Stimulated activated memory B cell treated with anti-CD40 and anti-IgM and Interleukin-4, amounts not matched to agents 10 μg/mL and 1 μg/mL and 100 μg/mL, for 72 hours (primary cell): ENCODE measurements at regions not wholly inside any gene's neighbourhood (a gene's known extent, or its start where the extent isn't known, plus 50 kb on each side); places are given as distances from the start of the nearest gene placed in this dataset.

Source experiments
- ATAC-seq: fragments of 150-1000 bp; cut with Tn5 transposase; 2 replicates; pipeline ENCODE4 v1.10.0; 2021
- H3K27ac Mint-ChIP-seq: one replicate; pipeline ENCODE4 v1.8.0; 2022; ENCODE audit warnings: mild to moderate bottlenecking, mixed read lengths
- H3K27me3 Mint-ChIP-seq: one replicate; pipeline ENCODE4 v1.8.0; 2022; ENCODE audit warnings: mixed read lengths
- H3K36me3 Mint-ChIP-seq: one replicate; pipeline ENCODE4 v1.8.0; 2022; ENCODE audit warnings: mixed read lengths
- H3K4me1 Mint-ChIP-seq: one replicate; pipeline ENCODE4 v1.8.0; 2022; ENCODE audit warnings: mixed read lengths
- H3K4me3 Mint-ChIP-seq: one replicate; pipeline ENCODE4 v1.8.0; 2022; ENCODE audit warnings: mild to moderate bottlenecking, moderate library complexity, mixed read lengths
- H3K9me3 Mint-ChIP-seq: one replicate; pipeline ENCODE4 v1.8.0; 2022; ENCODE audit warnings: mixed read lengths

- Mint-ChIP-seq H3K36me3 (no peaks in the 10 kb centered on the region), H3K27me3 (peaks cover 21% of the 10 kb centered on the region), H3K4me1 (peaks cover 48% of the 10 kb centered on the region), H3K9me3 (no peaks in the 10 kb centered on the region), H3K4me3 (no peak overlapping the region), H3K27ac (no peak overlapping the region)
- ATAC-seq: no peak
These were observed 262.4 kb downstream of the ENGASE start for GRCh38 chr17:79337053-79337452.

- no peak overlapping the region for H3K4me3 Mint-ChIP-seq
- peaks cover 37% of the 10 kb centered on the region for H3K27me3 Mint-ChIP-seq
- peaks cover 44% of the 10 kb centered on the region for H3K4me1 Mint-ChIP-seq
- H3K27ac Mint-ChIP-seq: no peak overlapping the region
- no peaks in the 10 kb centered on the region for H3K9me3 Mint-ChIP-seq
- no peaks in the 10 kb centered on the region for H3K36me3 Mint-ChIP-seq
- ATAC-seq: no peak
These were observed 260.8 kb downstream of the ENGASE start for GRCh38 chr17:79335456-79335855.

GRCh38 chr17:79332011-79332554, 257.5 kb downstream of the ENGASE start:
- Mint-ChIP-seq H3K9me3 (no peaks in the 10 kb centered on the region), H3K27ac (peak overlapping the region; percentile 38), H3K27me3 (peaks cover 71% of the 10 kb centered on the region), H3K4me3 (no peak overlapping the region), H3K4me1 (peaks cover 43% of the 10 kb centered on the region), H3K36me3 (no peaks in the 10 kb centered on the region)
- no peak for ATAC-seq

GRCh38 chr17:79331492-79331891, 256.9 kb downstream of the ENGASE start:
- Mint-ChIP-seq H3K36me3 (no peaks in the 10 kb centered on the region), H3K4me3 (no peak overlapping the region), H3K27me3 (peaks cover 77% of the 10 kb centered on the region), H3K9me3 (no peaks in the 10 kb centered on the region), H3K27ac (peak overlapping the region; percentile 38), H3K4me1 (peaks cover 43% of the 10 kb centered on the region)
- ATAC-seq: no peak

DNA sequence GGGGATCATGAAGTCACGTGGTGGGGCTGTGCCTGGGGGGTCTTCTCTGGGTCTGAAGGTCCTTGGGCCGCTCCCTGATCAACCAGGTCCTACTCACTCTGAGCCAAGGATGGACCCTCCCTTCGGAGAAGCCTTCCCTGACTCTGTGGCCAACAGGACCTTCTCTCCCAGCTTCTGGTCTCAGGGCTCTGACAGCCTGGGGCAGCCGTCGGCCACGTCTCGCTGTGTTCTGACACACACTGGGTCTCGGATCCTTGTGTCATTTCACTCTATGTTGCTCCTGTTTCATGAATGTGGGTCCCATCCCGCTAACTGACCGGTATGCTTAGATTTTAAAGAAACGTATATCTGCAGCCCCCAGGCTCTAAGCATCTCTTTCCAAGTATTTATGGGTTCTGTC, 256.1 kb downstream of the ENGASE start:
- no peaks in the 10 kb centered on the region for H3K36me3 Mint-ChIP-seq
- H3K4me3 Mint-ChIP-seq: no peak overlapping the region
- H3K9me3 Mint-ChIP-seq: no peaks in the 10 kb centered on the region
- ATAC-seq: no peak
- peaks cover 85% of the 10 kb centered on the region for H3K27me3 Mint-ChIP-seq
- peak overlapping the region; percentile 4 for H3K27ac Mint-ChIP-seq
- H3K4me1 Mint-ChIP-seq: peaks cover 43% of the 10 kb centered on the region

DNA sequence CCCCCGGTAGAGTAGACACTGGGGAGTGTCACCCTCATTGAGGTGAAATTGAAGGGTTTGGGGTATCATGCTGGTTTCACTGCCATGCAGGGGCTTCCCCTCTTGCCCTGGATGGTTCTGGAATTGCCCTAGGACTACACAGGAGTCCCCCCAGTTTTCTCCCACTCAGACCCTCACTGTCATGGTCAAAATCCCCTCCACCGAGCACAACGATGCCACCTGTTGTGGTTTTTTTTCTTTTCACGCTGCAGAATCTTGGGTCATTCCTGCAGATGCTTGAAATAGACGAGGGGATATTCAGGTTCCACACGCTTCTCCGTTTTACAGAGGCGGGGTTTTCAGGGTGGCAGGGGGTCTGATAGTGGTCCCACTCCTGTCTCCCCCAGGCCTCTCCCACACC, 255.6 kb downstream of the ENGASE start:
- H3K4me3 Mint-ChIP-seq: no peak overlapping the region
- peaks cover 43% of the 10 kb centered on the region for H3K4me1 Mint-ChIP-seq
- peak overlapping the region; percentile 4 for H3K27ac Mint-ChIP-seq
- H3K36me3 Mint-ChIP-seq: no peaks in the 10 kb centered on the region
- peak; percentile 29 for ATAC-seq
- H3K9me3 Mint-ChIP-seq: no peaks in the 10 kb centered on the region
- H3K27me3 Mint-ChIP-seq: peaks cover 90% of the 10 kb centered on the region

- Mint-ChIP-seq H3K27me3 (peaks cover 77% of the 10 kb centered on the region), H3K9me3 (no peaks in the 10 kb centered on the region), H3K4me1 (peaks cover 23% of the 10 kb centered on the region), H3K36me3 (no peaks in the 10 kb centered on the region), H3K4me3 (no peak overlapping the region), H3K27ac (no peak overlapping the region)
- ATAC-seq: no peak
These were observed 252.2 kb downstream of the ENGASE start for GRCh38 chr17:79326814-79327213.

DNA sequence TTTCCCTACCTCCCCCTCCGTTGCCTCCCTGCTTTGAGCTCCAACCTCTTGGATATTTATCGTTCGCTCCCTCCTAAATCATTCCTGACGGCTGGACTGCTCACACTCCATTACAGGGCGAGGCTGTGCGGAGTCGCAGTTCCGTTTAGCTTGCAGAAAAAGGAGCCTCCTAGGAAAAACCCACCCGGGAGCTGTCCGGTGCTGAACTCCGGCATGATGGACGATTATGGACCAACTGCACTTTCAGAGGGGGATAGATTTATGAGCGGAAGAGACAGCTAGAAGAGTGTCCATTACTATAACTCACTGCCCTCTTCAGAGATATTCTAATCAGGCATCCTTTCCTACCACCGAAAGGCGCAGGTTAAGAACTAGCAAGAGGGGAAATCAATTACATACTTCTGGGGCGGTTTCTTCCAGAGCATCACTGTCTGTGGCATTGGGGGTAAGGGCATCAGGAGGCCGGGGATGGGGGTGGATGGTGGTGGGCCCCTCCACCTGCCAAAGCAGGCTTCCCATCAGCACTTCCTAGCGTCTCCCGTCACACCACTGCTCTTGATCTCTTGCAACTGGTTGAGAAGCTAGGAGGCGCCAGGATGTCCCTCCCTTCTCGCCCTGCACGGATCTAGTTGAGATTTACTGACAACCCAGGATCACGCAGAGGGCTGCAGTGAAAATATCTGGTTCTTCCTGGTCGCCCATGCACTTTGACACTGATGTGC, 251.2 kb downstream of the ENGASE start:
- Mint-ChIP-seq H3K27me3 (peaks cover 77% of the 10 kb centered on the region), H3K4me1 (peaks cover 16% of the 10 kb centered on the region), H3K36me3 (no peaks in the 10 kb centered on the region), H3K9me3 (no peaks in the 10 kb centered on the region), H3K27ac (no peak overlapping the region), H3K4me3 (no peak overlapping the region)
- ATAC-seq: no peak

GRCh38 chr17:79324194-79324593, 249.6 kb downstream of the ENGASE start:
- Mint-ChIP-seq H3K27ac (no peak overlapping the region), H3K4me3 (no peak overlapping the region), H3K36me3 (no peaks in the 10 kb centered on the region), H3K4me1 (peaks cover 2% of the 10 kb centered on the region), H3K9me3 (no peaks in the 10 kb centered on the region), H3K27me3 (peaks cover 77% of the 10 kb centered on the region)
- no peak for ATAC-seq

DNA sequence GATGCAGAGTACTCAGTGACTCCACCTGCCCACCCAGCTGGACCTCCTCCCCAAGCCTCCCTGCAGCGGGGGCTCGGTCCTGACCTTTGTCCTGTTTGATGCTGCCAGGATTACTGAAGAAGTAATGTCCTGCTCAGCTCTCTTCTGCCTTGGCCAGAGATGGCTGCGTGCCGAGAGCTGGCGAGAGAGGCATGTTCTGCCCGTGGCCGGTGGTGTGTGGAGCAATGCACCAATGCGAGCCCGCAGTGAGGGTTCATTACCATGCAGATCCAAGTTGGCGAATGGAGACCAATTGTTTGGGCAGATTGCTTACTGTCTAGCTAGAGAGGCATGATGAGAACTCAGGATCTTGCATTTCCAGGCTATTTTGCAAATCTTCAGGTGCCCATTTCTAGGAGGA, 248.9 kb downstream of the ENGASE start:
- H3K4me3 Mint-ChIP-seq: no peak overlapping the region
- no peaks in the 10 kb centered on the region for H3K36me3 Mint-ChIP-seq
- no peaks in the 10 kb centered on the region for H3K4me1 Mint-ChIP-seq
- no peaks in the 10 kb centered on the region for H3K9me3 Mint-ChIP-seq
- peaks cover 77% of the 10 kb centered on the region for H3K27me3 Mint-ChIP-seq
- ATAC-seq: no peak
- H3K27ac Mint-ChIP-seq: no peak overlapping the region

GRCh38 chr17:79322211-79323123, 247.8 kb downstream of the ENGASE start:
- no peak overlapping the region for H3K27ac Mint-ChIP-seq
- no peak for ATAC-seq

DNA sequence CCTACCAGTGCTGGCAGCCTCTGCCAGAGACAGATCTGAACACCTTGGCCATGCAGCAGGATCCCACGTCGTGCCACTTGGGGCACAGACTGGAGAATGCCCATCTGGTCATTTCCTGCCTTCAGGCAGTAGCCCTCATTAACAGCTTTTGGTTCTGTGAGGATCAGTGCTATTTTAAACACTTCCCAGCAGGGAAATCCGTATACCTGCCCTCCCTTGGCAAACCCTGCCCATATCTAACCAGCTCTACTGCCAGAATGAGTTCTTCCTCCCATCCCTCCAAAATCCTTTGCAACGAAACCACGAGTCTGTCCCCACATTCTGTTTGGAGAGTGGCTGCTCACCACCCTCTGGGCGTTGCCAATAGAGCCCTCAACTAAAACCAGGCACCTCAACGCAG, 245.7 kb downstream of the ENGASE start:
- H3K27ac Mint-ChIP-seq: no peak overlapping the region
- no peaks in the 10 kb centered on the region for H3K9me3 Mint-ChIP-seq
- no peaks in the 10 kb centered on the region for H3K4me1 Mint-ChIP-seq
- ATAC-seq: no peak
- H3K36me3 Mint-ChIP-seq: no peaks in the 10 kb centered on the region
- H3K4me3 Mint-ChIP-seq: no peak overlapping the region
- peaks cover 71% of the 10 kb centered on the region for H3K27me3 Mint-ChIP-seq

More at GRCh38 chr17:79322211-79323123, 247.8 kb downstream of the ENGASE start:
- no peaks in the 10 kb centered on the region for H3K4me1 Mint-ChIP-seq
- peaks cover 72% of the 10 kb centered on the region for H3K27me3 Mint-ChIP-seq
- H3K9me3 Mint-ChIP-seq: no peaks in the 10 kb centered on the region
- no peak overlapping the region for H3K4me3 Mint-ChIP-seq
- H3K36me3 Mint-ChIP-seq: no peaks in the 10 kb centered on the region

DNA sequence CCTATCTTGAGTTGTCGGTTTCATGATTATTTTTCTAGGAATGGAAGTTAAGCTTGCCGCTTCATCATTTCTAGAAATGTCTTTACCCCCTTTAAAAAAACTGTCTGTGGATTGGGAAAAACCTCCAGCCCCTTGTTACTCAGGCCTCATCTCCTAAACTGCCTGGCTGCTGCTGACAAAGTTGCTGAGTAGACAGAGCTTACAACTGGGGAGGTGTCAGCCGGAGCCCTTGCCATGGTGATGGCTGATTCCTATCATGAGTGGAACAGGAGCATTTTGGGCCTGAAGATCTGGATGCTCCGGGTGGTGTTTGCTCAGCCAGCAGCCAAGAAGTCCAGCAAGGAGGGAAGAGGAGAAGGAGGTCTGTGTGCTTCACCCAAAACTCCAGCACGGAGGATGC, 243.3 kb downstream of the ENGASE start:
- peaks cover 88% of the 10 kb centered on the region for H3K27me3 Mint-ChIP-seq

GRCh38 chr17:79316805-79317204, 242.2 kb downstream of the ENGASE start:
- H3K36me3 Mint-ChIP-seq: no peaks in the 10 kb centered on the region
- no peaks in the 10 kb centered on the region for H3K4me1 Mint-ChIP-seq
- peaks cover 91% of the 10 kb centered on the region for H3K27me3 Mint-ChIP-seq
- no peak overlapping the region for H3K4me3 Mint-ChIP-seq
- ATAC-seq: no peak
- H3K27ac Mint-ChIP-seq: no peak overlapping the region
- H3K9me3 Mint-ChIP-seq: no peaks in the 10 kb centered on the region

More for the DNA sequence above, 243.3 kb downstream of the ENGASE start:
- no peaks in the 10 kb centered on the region for H3K36me3 Mint-ChIP-seq
- H3K4me3 Mint-ChIP-seq: no peak overlapping the region
- no peaks in the 10 kb centered on the region for H3K4me1 Mint-ChIP-seq
- no peak overlapping the region for H3K27ac Mint-ChIP-seq
- no peak for ATAC-seq
- H3K9me3 Mint-ChIP-seq: no peaks in the 10 kb centered on the region

DNA sequence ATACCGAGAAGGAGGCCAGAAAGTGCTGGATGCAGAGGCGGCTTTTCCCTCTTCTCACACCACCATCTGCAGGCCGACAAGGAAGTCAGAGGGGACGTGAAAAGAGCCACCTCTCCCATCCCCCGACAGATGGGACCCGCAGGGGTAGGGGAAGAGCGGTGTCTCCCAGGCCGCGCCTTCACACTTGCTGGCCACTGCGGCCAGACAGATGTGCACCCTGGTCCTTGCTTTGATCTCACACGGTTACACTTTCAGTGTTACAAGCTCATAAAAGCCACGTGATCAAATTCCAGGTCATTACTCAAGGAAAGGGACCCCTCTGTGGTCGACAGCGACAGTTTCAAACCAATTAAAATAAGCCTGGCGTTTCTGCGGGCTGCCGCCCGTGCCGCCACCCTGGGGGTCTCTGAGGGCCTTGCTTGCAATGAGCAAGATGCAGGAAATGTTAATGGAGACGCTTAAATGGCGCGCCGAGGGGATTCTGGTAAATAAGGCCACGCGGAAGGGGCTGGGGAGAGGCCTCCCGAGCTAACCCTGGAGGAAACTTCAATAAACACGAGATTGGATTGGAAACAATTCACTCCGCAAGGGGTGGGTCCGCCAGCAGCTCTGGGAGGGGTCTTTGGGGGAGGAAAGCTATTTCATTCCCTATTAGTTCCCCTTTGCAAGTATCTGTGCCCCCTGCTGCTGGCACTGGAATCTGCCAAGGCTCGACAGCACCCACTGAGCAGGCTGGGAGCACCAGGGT, 240.9 kb downstream of the ENGASE start:
- ATAC-seq: no peak
- Mint-ChIP-seq H3K27me3 (peaks cover 91% of the 10 kb centered on the region), H3K27ac (no peak overlapping the region), H3K4me3 (no peak overlapping the region), H3K4me1 (peaks cover 2% of the 10 kb centered on the region), H3K9me3 (no peaks in the 10 kb centered on the region), H3K36me3 (no peaks in the 10 kb centered on the region)
